ENCODE measurements at regions not wholly inside any gene's neighbourhood (a gene's known extent, or its start where the extent isn't known, plus 50 kb on each side); places are given as distances from the start of the nearest gene placed in this dataset.

DNA sequence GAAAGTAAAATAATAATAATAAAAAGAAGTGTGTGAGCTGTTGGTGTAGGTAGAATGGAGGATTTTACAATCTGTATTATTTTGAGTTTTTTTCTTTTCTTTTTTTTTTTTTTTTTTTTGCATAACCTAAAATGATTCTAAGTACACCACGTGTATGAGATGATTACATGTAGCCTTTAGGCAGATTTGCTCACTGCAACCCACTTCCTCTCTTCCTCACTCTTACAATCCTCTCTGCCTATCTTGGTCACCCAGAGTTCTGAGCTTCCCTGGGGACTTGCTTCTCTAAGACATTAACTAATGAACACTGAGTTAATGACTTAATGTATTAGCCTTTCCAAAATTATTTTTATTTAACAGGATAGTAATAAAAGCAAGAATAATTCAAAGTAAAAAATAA is 1169.6 kb downstream of the EFNB2 start:
- TF ChIP-seq, protein P1, sequence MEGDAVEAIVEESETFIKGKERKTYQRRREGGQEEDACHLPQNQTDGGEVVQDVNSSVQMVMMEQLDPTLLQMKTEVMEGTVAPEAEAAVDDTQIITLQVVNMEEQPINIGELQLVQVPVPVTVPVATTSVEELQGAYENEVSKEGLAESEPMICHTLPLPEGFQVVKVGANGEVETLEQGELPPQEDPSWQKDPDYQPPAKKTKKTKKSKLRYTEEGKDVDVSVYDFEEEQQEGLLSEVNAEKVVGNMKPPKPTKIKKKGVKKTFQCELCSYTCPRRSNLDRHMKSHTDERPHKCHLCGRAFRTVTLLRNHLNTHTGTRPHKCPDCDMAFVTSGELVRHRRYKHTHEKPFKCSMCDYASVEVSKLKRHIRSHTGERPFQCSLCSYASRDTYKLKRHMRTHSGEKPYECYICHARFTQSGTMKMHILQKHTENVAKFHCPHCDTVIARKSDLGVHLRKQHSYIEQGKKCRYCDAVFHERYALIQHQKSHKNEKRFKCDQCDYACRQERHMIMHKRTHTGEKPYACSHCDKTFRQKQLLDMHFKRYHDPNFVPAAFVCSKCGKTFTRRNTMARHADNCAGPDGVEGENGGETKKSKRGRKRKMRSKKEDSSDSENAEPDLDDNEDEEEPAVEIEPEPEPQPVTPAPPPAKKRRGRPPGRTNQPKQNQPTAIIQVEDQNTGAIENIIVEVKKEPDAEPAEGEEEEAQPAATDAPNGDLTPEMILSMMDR (IDR thresholded peaks at IDR 0.05): no peak
- TF ChIP-seq POLR2A (IDR thresholded peaks at IDR 0.05) (no peak), POLR2AphosphoS5 (IDR thresholded peaks at IDR 0.05; ENCODE audit: insufficient read depth in 1 of 2, low read depth in 1 of 2) (no peak)

Measured in vagina (tissue), 2 donors.